ENCODE measurements at regions not wholly inside any gene's neighbourhood (a gene's known extent, or its start where the extent isn't known, plus 50 kb on each side); places are given as distances from the start of the nearest gene placed in this dataset.

DNA sequence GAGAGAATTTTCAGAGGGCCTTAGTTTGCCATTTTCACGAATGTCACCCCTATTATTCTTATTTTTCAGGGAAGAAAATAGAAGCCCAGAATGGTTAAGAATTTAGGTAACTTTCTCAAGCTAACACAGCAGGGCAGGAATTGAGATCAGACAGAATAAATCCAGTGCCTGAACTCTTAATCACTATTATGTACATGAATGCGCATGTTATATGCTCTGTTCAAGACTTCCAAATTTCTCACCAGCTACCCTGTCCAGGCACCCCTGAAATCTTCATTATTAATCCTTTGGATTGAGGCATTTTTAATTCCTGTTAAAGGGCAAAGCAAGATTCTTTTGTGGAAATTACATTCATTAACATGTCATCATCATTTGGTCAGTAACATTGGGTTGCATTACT, 218.4 kb downstream of the ACTR3 start:
- H3K18ac ChIP-seq (ENCODE audit: low read length): no peak overlapping the region
- peaks cover 0 to 9% of the 10 kb centered on the region in 2 donors for H3K4me1 ChIP-seq (ENCODE audit: control insufficient read depth in 2 of 2, insufficient read depth in 1 of 2, low read depth in 1 of 2, low read length in 2 of 2)
- H2BK120ac ChIP-seq (ENCODE audit: low read depth, low read length): no peak overlapping the region
- WGBS, 2 donors (ENCODE audit: extremely low coverage in 2 of 2, insufficient read length in 2 of 2, insufficient replicate concordance in 1 of 2): no CpG with 5 or more reads among the region's 2 CpGs
- no peak overlapping the region for H3K14ac ChIP-seq (ENCODE audit: low read length)
- H4K8ac ChIP-seq (ENCODE audit: low read depth, low read length): no peak overlapping the region
- no peak overlapping the region for H3K4me3 ChIP-seq (ENCODE audit: low read length in 2 of 2)
- H2AFZ ChIP-seq (ENCODE audit: low read length): no peak overlapping the region
- H2BK15ac ChIP-seq (ENCODE audit: low read length): no peak overlapping the region
- no peak overlapping the region for H2BK5ac ChIP-seq (ENCODE audit: low read length)
- no peak overlapping the region for H4K91ac ChIP-seq (ENCODE audit: low read depth, low read length, poor library complexity)
- H2AK5ac ChIP-seq (ENCODE audit: low read depth, low read length): no peak overlapping the region
- no peaks in the 10 kb centered on the region for H3K36me3 ChIP-seq (replicated peaks in 1 of 2; ENCODE audit: control insufficient read depth in 2 of 2, insufficient read depth in 2 of 2, low read length in 2 of 2)
- H3K27me3 ChIP-seq (ENCODE audit: control insufficient read depth in 3 of 3, insufficient read depth in 3 of 3, low read depth in 1 of 3, low read length in 3 of 3): no peaks in the 10 kb centered on the region
- no peak overlapping the region for H3K4me2 ChIP-seq (ENCODE audit: insufficient read depth, low read length, poor library complexity, severe bottlenecking)
- no peak overlapping the region for H3K4ac ChIP-seq (ENCODE audit: low read length)
- peaks cover 0 to 3% of the 10 kb centered on the region in 2 donors for H3K9me3 ChIP-seq (replicated peaks in 1 of 2; ENCODE audit: control insufficient read depth in 2 of 2, insufficient read depth in 1 of 2, low read depth in 1 of 2, low read length in 2 of 2)
- H3K79me1 ChIP-seq (ENCODE audit: low read depth, low read length): no peaks in the 10 kb centered on the region
- no peak overlapping the region for H3K9ac ChIP-seq (ENCODE audit: low read depth, low read length, poor library complexity)
- no peak overlapping the region for H2BK12ac ChIP-seq (ENCODE audit: low read length)
- H3K23ac ChIP-seq (ENCODE audit: low read depth, low read length, poor library complexity): no peak overlapping the region
- no peak overlapping the region for H3K27ac ChIP-seq (replicated peaks; ENCODE audit: low read length)
- DNase-seq (ENCODE audit: low spot score): no peak

DNA sequence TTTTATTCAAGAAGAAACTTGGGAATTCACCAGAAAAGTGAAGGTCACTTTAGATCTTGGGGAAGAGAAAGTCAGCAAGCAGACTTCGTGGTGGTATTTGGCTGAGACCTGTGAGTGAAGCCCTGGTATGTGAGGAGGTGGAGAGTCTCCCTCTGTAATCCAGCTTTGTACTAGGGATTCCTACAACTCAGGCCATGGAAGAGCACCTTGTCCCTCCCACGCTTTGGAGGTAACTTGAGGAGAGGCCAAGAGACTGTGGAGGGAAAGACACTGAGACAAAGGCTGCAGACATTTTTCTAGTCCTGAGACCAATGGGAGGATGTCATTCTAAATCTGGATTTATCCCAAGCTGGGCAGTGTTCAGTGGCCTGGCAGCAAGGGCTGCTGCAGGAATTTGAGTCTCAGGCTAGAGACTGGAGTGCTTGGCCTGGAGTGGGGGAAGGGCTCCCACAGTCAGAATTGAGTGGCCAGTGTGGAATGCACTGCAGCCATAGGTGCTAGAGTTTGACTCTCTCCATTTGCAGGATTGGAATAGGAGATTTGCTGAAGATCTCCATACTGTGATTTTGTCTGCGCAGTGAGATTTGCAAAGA, 219.0 kb downstream of the ACTR3 start:
- Histone ChIP-seq H2AK5ac (ENCODE audit: low read depth, low read length) (no peak overlapping the region), H3K36me3 (replicated peaks in 1 of 2; ENCODE audit: control insufficient read depth in 2 of 2, insufficient read depth in 2 of 2, low read length in 2 of 2) (no peaks in the 10 kb centered on the region), H3K27ac (replicated peaks; ENCODE audit: low read length) (no peak overlapping the region), H3K79me1 (ENCODE audit: low read depth, low read length) (no peaks in the 10 kb centered on the region), H4K8ac (ENCODE audit: low read depth, low read length) (no peak overlapping the region), H3K4me1 (ENCODE audit: control insufficient read depth in 2 of 2, insufficient read depth in 1 of 2, low read depth in 1 of 2, low read length in 2 of 2) (peaks cover 0 to 9% of the 10 kb centered on the region in 2 donors), H3K4me2 (ENCODE audit: insufficient read depth, low read length, poor library complexity, severe bottlenecking) (no peak overlapping the region), H2BK5ac (ENCODE audit: low read length) (no peak overlapping the region), H3K23ac (ENCODE audit: low read depth, low read length, poor library complexity) (no peak overlapping the region), H2BK15ac (ENCODE audit: low read length) (no peak overlapping the region), H3K14ac (ENCODE audit: low read length) (no peak overlapping the region), H2BK12ac (ENCODE audit: low read length) (no peak overlapping the region), H3K27me3 (ENCODE audit: control insufficient read depth in 3 of 3, insufficient read depth in 3 of 3, low read depth in 1 of 3, low read length in 3 of 3) (no peaks in the 10 kb centered on the region), H3K9ac (ENCODE audit: low read depth, low read length, poor library complexity) (no peak overlapping the region), H2BK120ac (ENCODE audit: low read depth, low read length) (no peak overlapping the region), H2AFZ (ENCODE audit: low read length) (no peak overlapping the region), H3K18ac (ENCODE audit: low read length) (no peak overlapping the region), H3K4ac (ENCODE audit: low read length) (no peak overlapping the region), H3K9me3 (replicated peaks in 1 of 2; ENCODE audit: control insufficient read depth in 2 of 2, insufficient read depth in 1 of 2, low read depth in 1 of 2, low read length in 2 of 2) (peaks cover 0 to 3% of the 10 kb centered on the region in 2 donors), H4K91ac (ENCODE audit: low read depth, low read length, poor library complexity) (no peak overlapping the region), H3K4me3 (ENCODE audit: low read length in 2 of 2) (no peak overlapping the region)
- WGBS, 2 donors (ENCODE audit: extremely low coverage in 2 of 2, insufficient read length in 2 of 2, insufficient replicate concordance in 1 of 2): no CpG with 5 or more reads among the region's 3 CpGs
- peak; percentile 14 for DNase-seq (ENCODE audit: low spot score)

DNA sequence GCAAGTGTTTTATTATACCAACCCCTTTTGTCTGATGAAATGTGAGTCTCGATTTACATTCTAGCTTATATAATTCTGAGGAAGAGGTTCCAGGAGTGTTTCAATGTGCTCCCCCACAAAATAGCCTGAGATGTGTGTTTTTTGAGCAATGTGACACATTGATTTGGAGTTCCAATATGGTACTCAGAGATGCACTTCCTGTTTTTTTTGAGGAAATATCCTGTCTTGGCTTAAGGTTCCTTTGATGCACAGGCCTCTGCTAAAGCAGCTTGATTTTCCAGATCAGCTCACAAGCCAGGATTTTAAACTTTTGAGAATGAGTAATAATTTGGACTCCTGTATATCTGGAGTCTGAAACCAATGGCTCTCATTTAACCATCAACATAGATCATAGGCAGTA, 221.4 kb downstream of the ACTR3 start:
- Histone ChIP-seq H3K23ac (ENCODE audit: low read depth, low read length, poor library complexity) (no peak overlapping the region), H2BK15ac (ENCODE audit: low read length) (no peak overlapping the region), H3K27ac (replicated peaks; ENCODE audit: low read length) (no peak overlapping the region), H4K8ac (ENCODE audit: low read depth, low read length) (no peak overlapping the region), H2BK12ac (ENCODE audit: low read length) (no peak overlapping the region), H3K4me2 (ENCODE audit: insufficient read depth, low read length, poor library complexity, severe bottlenecking) (no peak overlapping the region), H4K91ac (ENCODE audit: low read depth, low read length, poor library complexity) (no peak overlapping the region), H2BK120ac (ENCODE audit: low read depth, low read length) (no peak overlapping the region), H3K27me3 (ENCODE audit: control insufficient read depth in 3 of 3, insufficient read depth in 3 of 3, low read depth in 1 of 3, low read length in 3 of 3) (no peaks in the 10 kb centered on the region), H3K4me3 (ENCODE audit: low read length in 2 of 2) (no peak overlapping the region), H3K4me1 (ENCODE audit: control insufficient read depth in 2 of 2, insufficient read depth in 1 of 2, low read depth in 1 of 2, low read length in 2 of 2) (peaks cover 0 to 9% of the 10 kb centered on the region in 2 donors), H2AK5ac (ENCODE audit: low read depth, low read length) (no peak overlapping the region), H3K9me3 (replicated peaks in 1 of 2; ENCODE audit: control insufficient read depth in 2 of 2, insufficient read depth in 1 of 2, low read depth in 1 of 2, low read length in 2 of 2) (peaks cover 0 to 3% of the 10 kb centered on the region in 2 donors), H3K79me1 (ENCODE audit: low read depth, low read length) (no peaks in the 10 kb centered on the region), H3K18ac (ENCODE audit: low read length) (no peak overlapping the region), H3K4ac (ENCODE audit: low read length) (no peak overlapping the region), H2BK5ac (ENCODE audit: low read length) (no peak overlapping the region), H3K36me3 (replicated peaks in 1 of 2; ENCODE audit: control insufficient read depth in 2 of 2, insufficient read depth in 2 of 2, low read length in 2 of 2) (no peaks in the 10 kb centered on the region), H3K9ac (ENCODE audit: low read depth, low read length, poor library complexity) (no peak overlapping the region), H2AFZ (ENCODE audit: low read length) (no peak overlapping the region), H3K14ac (ENCODE audit: low read length) (no peak overlapping the region)
- DNase-seq (ENCODE audit: low spot score): no peak
- no CpG with 5 or more reads among the region's 1 CpG for WGBS, 2 donors (ENCODE audit: extremely low coverage in 2 of 2, insufficient read length in 2 of 2, insufficient replicate concordance in 1 of 2)

DNA sequence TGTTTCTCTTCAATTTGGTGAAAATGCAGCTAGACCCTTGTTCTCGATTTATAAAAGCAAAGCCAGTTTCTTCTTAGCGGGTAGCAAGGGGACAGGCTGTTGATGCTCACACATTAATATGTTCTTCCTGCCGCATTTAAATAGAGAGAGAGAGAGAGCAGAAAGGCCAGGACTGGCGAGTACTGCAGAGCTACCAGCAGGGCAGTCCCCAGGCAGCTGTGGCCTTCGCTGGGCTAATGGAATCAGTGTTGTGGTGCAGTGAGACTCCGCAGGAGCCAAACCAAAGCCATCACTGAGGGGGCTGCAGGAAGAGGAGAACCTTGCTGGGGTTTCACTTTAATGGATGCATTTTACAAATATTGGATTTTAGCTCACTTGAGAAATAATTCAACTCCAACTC, 223.6 kb downstream of the ACTR3 start:
- H3K4me2 ChIP-seq (ENCODE audit: insufficient read depth, low read length, poor library complexity, severe bottlenecking): no peak overlapping the region
- H3K36me3 ChIP-seq (replicated peaks in 1 of 2; ENCODE audit: control insufficient read depth in 2 of 2, insufficient read depth in 2 of 2, low read length in 2 of 2): no peaks in the 10 kb centered on the region
- H3K9ac ChIP-seq (ENCODE audit: low read depth, low read length, poor library complexity): no peak overlapping the region
- H2BK12ac ChIP-seq (ENCODE audit: low read length): no peak overlapping the region
- no peaks in the 10 kb centered on the region for H3K9me3 ChIP-seq (replicated peaks in 1 of 2; ENCODE audit: control insufficient read depth in 2 of 2, insufficient read depth in 1 of 2, low read depth in 1 of 2, low read length in 2 of 2)
- H3K4me3 ChIP-seq (ENCODE audit: low read length in 2 of 2): no peak overlapping the region
- H3K4me1 ChIP-seq (ENCODE audit: control insufficient read depth in 2 of 2, insufficient read depth in 1 of 2, low read depth in 1 of 2, low read length in 2 of 2): peaks cover 0 to 9% of the 10 kb centered on the region in 2 donors
- no peak overlapping the region for H2BK5ac ChIP-seq (ENCODE audit: low read length)
- H2BK15ac ChIP-seq (ENCODE audit: low read length): no peak overlapping the region
- no peak for DNase-seq (ENCODE audit: low spot score)
- WGBS, 2 donors (ENCODE audit: extremely low coverage in 2 of 2, insufficient read length in 2 of 2, insufficient replicate concordance in 1 of 2): no CpG with 5 or more reads among the region's 6 CpGs
- H3K14ac ChIP-seq (ENCODE audit: low read length): no peak overlapping the region
- H2AFZ ChIP-seq (ENCODE audit: low read length): no peak overlapping the region
- H4K8ac ChIP-seq (ENCODE audit: low read depth, low read length): no peak overlapping the region
- H2AK5ac ChIP-seq (ENCODE audit: low read depth, low read length): no peak overlapping the region
- no peak overlapping the region for H4K91ac ChIP-seq (ENCODE audit: low read depth, low read length, poor library complexity)
- no peak overlapping the region for H2BK120ac ChIP-seq (ENCODE audit: low read depth, low read length)
- H3K18ac ChIP-seq (ENCODE audit: low read length): no peak overlapping the region
- H3K79me1 ChIP-seq (ENCODE audit: low read depth, low read length): no peaks in the 10 kb centered on the region
- no peaks in the 10 kb centered on the region for H3K27me3 ChIP-seq (ENCODE audit: control insufficient read depth in 3 of 3, insufficient read depth in 3 of 3, low read depth in 1 of 3, low read length in 3 of 3)
- no peak overlapping the region for H3K23ac ChIP-seq (ENCODE audit: low read depth, low read length, poor library complexity)
- H3K27ac ChIP-seq (replicated peaks; ENCODE audit: low read length): no peak overlapping the region
- no peak overlapping the region for H3K4ac ChIP-seq (ENCODE audit: low read length)

Measured in neuronal stem cell (in vitro differentiated cells).